Adrenal gland (tissue), 9 donors: ENCODE measurements at regions not wholly inside any gene's neighbourhood (a gene's known extent, or its start where the extent isn't known, plus 50 kb on each side); places are given as distances from the start of the nearest gene placed in this dataset.
A peak's percentile ranks its signal among the peaks of the same experiment; 100 is the strongest.

ENCODE experiments used
- DNase-seq, 7 donors: peaks; one replicate each; pipeline ENCODE4 v3.0.0-alpha.2; 2019 to 2020
- H3K27ac ChIP-seq, 5 donors: fragments of 200-600 bp; sonication (generic) in 4 of 5; 1 replicate in 3 of 5; 2 replicates in 2 of 5; pipeline versions ENCODE4 v1.5.1 to v1.8.0; 2016 to 2020; ENCODE audit warnings: mild to moderate bottlenecking in 1 of 5
- H3K27me3 ChIP-seq: fragments of 200-600 bp; 2 replicates; pipeline ENCODE4 v1.8.0; 2021
- H3K36me3 ChIP-seq, 2 donors: fragments of 200-600 bp; replicated peaks in 1 of 2; 1 replicate in 1 of 2; 2 replicates in 1 of 2; pipeline versions ENCODE4 v1.5.1 to v1.8.0; 2018 to 2022
- H3K4me1 ChIP-seq, 2 donors: fragments of 200-600 bp; replicated peaks in 1 of 2; 1 replicate in 1 of 2; 2 replicates in 1 of 2; pipeline versions ENCODE4 v1.5.1 to v1.8.0; 2018 to 2021
- H3K4me3 ChIP-seq, 4 donors: fragments of 200-600 bp; sonication (generic) in 3 of 4; one replicate each; pipeline ENCODE4 v1.5.1; 2016 to 2018
- H3K9me3 ChIP-seq, 3 donors: fragments of 200-600 bp; sonication (generic) in 1 of 3; replicated peaks in 1 of 3; 1 replicate in 2 of 3; 2 replicates in 1 of 3; pipeline versions ENCODE4 v1.5.1 to v1.8.0; 2016 to 2021
- CTCF ChIP-seq, 6 experiments: fragments of 450-650 bp in 4 of 6; fragments of 200-600 bp in 2 of 6; sonication (generic) in 1 of 6; IDR thresholded peaks; 1 replicate in 5 of 6; 2 replicates in 1 of 6; pipeline versions ENCODE4 v1.5.1 to v1.8.0; 2016 to 2021; ENCODE audit warnings: antibody characterized with exemption in 6 of 6, mild to moderate bottlenecking in 2 of 6, moderate library complexity in 1 of 6
- POLR2A ChIP-seq, 2 donors: fragments of 450-650 bp; IDR thresholded peaks; one replicate each; pipeline ENCODE4 v1.6.1; 2017; ENCODE audit warnings: antibody characterized with exemption in 2 of 2, mild to moderate bottlenecking in 2 of 2, moderate library complexity in 1 of 2
- WGBS, 4 donors: extraction: QIAGEN DNeasy Blood & Tissue Kit in 2 of 4; methylation state at CpG; one replicate each; pipeline versions ENCODE4 v1.1.5 to v1.1.7; 2013 to 2017; 5-methylcytosine and 5-hydroxymethylcytosine counted together
- intact Hi-C, 2 donors: fragments of 100-400 bp; cut with DNase I; formaldehyde crosslinking; loops; one replicate each; pipeline versions ENCODE4 v1.14.1 to v1.15.0; 2022 to 2023
- donor health status: healthy with polysubstance abuse.
- donor health status: Bipolar disorder and iron deficiency.
- donor health status: DM: yes; HTN: yes; CAD: no.
- donor health status: DM: no; HTN: no; CAD: no.
- donor health status: DM: no; HTN: no; CAD: no.

- DNase-seq = no peak
- Histone ChIP-seq H3K27me3 (no peaks in the 10 kb centered on the region), H3K4me3 (peak overlapping the region; percentile 35 to 95 (median 73)), H3K36me3 (no peaks in the 10 kb centered on the region), H3K4me1 (peaks cover 9% of the 10 kb centered on the region in 2 donors), H3K9me3 (no peaks in the 10 kb centered on the region), H3K27ac (peak overlapping the region; percentile 67 to 95 (median 84))
- no peak for TF ChIP-seq POLR2A (IDR thresholded peaks at IDR 0.05)
- no peak for TF ChIP-seq CTCF (IDR thresholded peaks at IDR 0.05)
- 5 to 12% (median 9%) methylated on average over 3 to 5 of the region's 5 CpGs for WGBS, 4 donors
- intact Hi-C loops = no loop called here
These were observed 155.0 kb upstream of the LYZL2 start for GRCh38 chr10:30784524-30784896.

- WGBS, 4 donors = 11 to 20% (median 18%) methylated on average over 18 of the region's 18 CpGs
These were observed 154.5 kb upstream of the LYZL2 start for GRCh38 chr10:30783939-30784501.

DNA sequence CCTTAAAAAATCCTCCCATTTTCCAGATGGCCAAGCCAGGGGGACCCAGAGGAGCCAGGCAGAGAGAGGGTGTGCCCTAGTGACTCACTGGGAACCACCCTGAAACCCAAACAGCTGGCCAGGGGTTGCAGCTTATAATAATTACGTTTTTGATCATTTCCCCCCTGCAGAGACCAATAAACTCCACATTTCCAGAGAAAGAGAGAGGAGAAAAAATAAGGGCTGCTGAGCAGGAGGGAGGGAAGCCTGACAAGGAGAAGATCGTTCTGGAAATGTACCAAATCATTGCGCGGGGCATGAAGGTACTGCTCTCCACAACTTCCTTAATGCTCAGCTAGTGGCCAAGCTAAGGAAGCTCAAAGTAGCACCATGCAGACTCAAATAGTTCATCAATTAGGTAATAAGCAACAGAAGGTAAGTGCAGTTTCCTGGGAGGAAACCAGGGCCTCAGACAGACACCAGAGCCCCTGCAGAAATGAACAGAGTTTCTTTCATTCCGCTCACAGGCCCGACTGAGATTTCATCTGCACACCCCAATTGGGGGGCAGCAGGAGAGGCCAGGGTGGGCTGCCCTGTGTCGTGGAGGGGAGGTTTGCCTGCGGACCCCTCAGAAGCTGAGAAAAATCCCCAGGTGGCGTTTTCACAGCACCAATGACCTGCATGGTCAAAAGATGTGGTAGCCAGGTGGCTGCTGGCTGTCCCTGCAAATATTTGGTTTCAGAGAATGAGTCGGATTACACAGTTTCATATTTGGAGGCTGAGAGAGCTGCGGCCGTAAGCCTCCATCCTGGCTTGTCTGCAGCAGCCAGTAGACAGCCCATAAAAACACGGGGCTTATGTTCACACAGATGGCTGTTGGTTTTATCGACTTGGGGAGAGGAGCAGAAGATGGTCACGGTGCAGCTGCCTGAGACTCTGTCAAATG, 153.2 kb upstream of the LYZL2 start:
- H3K4me1 ChIP-seq = peaks cover 9% of the 10 kb centered on the region in 2 donors
- no peak overlapping the region for H3K4me3 ChIP-seq
- no peaks in the 10 kb centered on the region for H3K9me3 ChIP-seq
- no peak for DNase-seq
- no peaks in the 10 kb centered on the region for H3K36me3 ChIP-seq
- H3K27me3 ChIP-seq = no peaks in the 10 kb centered on the region
- H3K27ac ChIP-seq = peak overlapping the region in 1 of 5 donors; percentile 84
- TF ChIP-seq POLR2A (IDR thresholded peaks at IDR 0.05) (no peak), CTCF (IDR thresholded peaks at IDR 0.05) (no peak)
- WGBS, 4 donors = 61 to 76% (median 66%) methylated on average over 7 to 15 of the region's 15 CpGs
- intact Hi-C loops = no loop called here

More at GRCh38 chr10:30783939-30784501, 154.5 kb upstream of the LYZL2 start:
- TF ChIP-seq POLR2A (IDR thresholded peaks at IDR 0.05) (no peak), CTCF (IDR thresholded peaks at IDR 0.05) (peak; percentile 69 to 93 (median 84))
- H3K4me3 ChIP-seq = peak overlapping the region in 1 of 4 donors; percentile 77
- H3K9me3 ChIP-seq = no peaks in the 10 kb centered on the region
- no peaks in the 10 kb centered on the region for H3K27me3 ChIP-seq
- H3K27ac ChIP-seq = peak overlapping the region in 4 of 5 donors; percentile 46 to 95 (median 78)
- H3K36me3 ChIP-seq = no peaks in the 10 kb centered on the region
- H3K4me1 ChIP-seq = peaks cover 9% of the 10 kb centered on the region in 2 donors
- intact Hi-C loops = no loop called here
- DNase-seq = peak; percentile 77 to 90 (median 81)

GRCh38 chr10:30782157-30782536, 152.6 kb upstream of the LYZL2 start:
- intact Hi-C loops = no loop called here
- no peak overlapping the region for H3K27ac ChIP-seq
- no peak for DNase-seq
- no peak overlapping the region for H3K4me3 ChIP-seq
- H3K9me3 ChIP-seq = no peaks in the 10 kb centered on the region
- H3K27me3 ChIP-seq = no peaks in the 10 kb centered on the region
- H3K36me3 ChIP-seq = no peaks in the 10 kb centered on the region
- WGBS, 4 donors = 69 to 81% (median 76%) methylated on average over 7 of the region's 7 CpGs
- TF ChIP-seq CTCF (IDR thresholded peaks at IDR 0.05) (no peak), POLR2A (IDR thresholded peaks at IDR 0.05) (no peak)
- H3K4me1 ChIP-seq = peaks cover 9% of the 10 kb centered on the region in 2 donors
